NCI-H2107 treated with DMSO at 0.1 percent for 48 hours (cell line): ENCODE measurements at regions not wholly inside any gene's neighbourhood (a gene's known extent, or its start where the extent isn't known, plus 50 kb on each side); places are given as distances from the start of the nearest gene placed in this dataset.

ENCODE experiments used
- DNase-seq: peaks from one replicate; lab custom pipeline; 2025; ENCODE audit not compliant: unreplicated experiment; lab: John Stamatoyannopoulos, UW

- DNase-seq = no peak
Observed at GRCh38 chr16:86353948-86354347, 156.4 kb upstream of the FOXF1 start.

DNA sequence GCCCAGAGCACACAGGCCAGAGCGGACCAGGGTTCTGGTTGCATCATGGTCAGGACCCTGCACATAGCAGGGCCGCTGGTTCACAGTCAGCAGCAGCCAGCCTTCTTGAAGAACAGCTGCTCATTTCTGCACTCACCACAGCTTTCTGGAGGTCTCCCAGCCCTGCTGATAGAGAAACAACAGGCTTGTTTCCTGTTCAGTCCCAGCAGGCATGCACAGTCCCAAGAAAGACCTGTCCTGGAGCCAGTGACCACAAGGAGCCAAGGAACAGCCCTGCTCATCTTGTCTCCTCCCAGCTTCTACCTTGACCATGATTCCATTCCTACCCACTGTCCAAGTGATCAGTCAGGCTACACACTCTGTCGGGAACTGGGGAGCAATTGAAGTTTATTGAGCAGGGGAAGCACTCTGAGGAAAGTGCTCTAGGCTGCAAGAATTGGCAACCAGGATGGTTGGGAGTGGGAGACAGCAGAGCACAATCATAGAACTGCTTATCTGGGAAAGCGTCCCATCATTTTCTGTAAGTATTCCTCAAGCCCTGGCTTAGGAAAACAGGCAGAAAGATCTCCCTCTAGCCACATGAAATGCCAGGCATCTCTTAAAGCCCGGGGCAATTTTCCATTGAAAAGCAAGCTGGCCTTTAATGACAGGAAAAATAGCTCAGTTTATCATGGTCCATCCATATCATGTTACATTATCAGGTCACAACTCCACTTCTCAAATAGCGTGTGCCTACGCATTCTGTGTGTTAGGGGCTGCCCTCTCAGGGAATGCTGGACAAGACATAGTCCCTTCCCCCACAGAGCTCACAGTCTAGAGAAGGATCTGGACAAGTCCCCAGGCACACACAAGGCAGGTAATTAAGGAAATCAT, 155.4 kb upstream of the FOXF1 start:
- no peak for DNase-seq

DNA sequence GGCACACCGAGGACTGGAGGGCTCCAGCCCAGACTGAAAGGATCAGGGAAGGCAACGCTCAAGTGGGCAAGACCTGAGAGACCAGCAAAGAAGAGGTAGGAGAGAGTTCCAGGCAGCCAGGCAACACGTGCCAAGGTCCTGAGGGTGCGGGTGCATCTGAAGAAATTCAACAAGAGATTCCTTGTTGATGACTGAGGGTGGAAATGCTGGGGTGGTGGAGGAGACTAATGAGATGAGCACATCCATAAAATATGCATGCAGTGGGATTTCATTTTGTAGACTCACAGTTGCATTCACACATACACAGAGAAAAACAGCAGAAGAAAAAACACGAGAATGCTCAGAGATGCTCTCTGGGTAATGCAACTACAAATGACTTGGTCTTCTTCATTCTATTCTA, 154.8 kb upstream of the FOXF1 start:
- no peak for DNase-seq

- no peak for DNase-seq
Observed at GRCh38 chr16:86355951-86356350, 154.4 kb upstream of the FOXF1 start.

DNA sequence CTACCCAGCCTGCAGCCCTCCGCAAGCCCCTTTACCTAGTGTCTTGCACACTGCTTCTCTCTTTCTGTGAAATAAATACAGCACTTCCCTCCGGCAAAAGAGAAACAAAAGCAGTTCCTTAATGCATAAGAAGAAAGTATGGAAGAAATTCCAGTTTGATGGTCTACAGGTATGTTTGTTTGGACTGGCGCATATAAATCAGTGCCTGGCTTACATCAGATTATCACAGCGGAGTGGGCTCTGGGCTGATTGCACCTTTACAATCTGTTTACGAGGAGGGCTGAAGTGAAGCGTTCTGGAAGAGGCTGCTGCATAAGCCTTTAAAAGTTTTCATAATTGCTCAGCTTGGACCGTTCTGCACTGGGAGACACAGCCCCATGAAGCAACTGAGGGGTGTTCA, 153.5 kb upstream of the FOXF1 start:
- DNase-seq = no peak

DNA sequence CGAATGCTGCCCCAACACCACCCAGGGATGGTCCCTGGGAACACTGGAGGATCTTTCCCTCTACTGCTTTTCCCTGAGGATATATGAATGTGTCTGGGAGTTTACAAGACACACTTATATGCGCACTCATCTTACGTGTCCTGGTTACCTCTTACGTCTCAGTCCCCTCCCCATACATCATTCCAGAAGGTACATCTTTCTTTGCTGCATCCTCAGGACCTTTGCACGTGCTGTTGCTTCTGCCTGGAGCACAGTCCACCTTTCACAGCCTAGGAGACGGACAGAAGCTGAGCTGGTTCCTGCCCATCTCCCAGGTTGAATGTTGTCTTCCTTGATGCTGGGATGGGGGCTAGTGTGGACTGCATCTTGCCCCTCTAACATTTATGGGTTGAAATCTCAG, 153.0 kb upstream of the FOXF1 start:
- no peak for DNase-seq

- DNase-seq = no peak
Observed at GRCh38 chr16:86357950-86358349, 152.4 kb upstream of the FOXF1 start.

- DNase-seq = no peak
Observed at GRCh38 chr16:86359571-86359970, 150.8 kb upstream of the FOXF1 start.

DNA sequence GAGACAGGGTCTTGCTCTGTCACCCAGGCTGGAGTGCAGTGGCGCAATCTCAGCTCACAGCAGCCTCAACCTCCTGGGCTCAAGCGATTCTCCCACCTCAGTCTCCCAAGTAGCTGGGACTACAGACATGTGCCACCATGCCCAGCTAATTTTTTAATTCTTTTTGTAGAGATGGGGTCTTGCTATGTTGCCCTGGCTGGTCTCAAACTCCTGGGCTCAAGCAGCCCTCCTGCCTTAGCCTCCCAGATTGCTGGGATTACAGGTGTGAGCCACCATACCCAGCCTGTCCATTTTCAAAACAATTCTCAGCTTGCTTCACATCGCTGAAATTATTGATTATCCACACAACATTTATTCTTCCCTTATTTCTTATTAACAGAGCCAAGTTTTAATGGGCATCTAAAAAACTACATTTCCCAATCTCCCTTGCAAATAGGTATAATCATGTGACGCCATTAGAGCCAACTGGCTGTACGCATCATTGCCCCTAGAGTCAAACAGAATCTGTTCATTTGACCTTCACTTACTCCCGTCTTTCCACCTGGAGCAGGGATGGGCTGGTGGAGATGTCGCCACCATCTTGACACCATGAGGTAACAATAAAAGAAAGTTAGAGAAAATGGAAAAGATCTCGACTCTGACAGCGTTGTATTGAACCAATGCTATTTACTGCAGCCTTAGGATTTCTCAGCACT, 148.0 kb upstream of the FOXF1 start:
- DNase-seq = no peak

DNA sequence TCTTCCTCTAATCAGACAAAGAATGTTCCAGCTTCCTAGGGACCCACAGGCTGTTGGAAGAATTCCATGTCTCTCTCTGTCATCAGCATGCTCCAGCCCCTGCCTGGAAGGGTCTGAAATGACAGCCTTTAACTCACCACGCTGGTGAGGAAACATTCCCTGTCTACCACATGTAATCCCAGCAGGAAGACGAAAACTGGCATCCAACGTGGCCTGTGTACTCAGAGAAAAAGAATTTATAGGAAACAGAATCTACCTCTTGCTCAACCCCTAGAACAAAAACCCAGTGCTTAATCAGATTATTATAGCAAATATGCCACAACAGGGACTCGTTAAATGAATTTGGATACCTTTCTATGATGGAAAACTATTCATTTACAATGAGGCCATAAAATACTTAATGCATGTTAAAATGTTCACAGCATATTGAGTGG, 147.3 kb upstream of the FOXF1 start:
- DNase-seq = no peak

DNA sequence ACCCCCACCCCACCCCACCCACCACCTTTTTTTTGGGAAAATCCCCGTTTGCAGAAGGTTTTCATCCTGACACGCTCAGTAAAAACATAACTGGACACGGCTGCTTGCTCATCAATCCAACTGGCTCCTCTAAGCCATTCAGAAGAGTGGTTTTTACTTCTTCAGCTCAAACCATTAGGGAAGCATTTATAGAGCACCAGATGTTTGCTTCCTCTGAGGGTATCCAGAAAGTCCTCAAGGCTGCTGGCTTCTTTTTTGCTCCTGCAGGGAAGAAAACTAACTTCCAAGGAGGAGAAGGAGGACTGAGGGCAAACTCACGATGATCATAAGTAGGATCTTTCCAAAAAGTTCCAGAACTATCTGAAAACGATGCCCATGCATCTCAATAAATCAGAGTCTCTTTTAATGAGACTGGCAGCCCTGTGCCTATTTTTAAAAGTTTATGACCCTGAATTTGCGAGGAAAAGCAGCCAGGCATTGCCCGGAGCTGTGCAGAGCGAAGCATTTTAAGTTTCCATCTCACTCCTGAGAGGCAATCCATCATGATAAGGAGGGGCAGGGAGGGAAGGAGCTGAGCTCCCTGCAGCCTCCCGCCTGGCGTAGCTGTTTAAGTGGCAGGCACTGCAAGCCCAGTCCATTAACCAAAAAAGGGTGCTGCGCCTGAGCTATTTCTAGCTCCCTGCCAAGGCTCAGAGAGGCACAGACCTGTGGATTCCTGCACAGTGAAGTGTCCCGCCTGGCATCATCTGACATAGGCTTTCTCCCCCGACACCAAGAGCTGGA, 146.3 kb upstream of the FOXF1 start:
- no peak for DNase-seq

- no peak for DNase-seq
Observed at GRCh38 chr16:86364653-86365380, 145.5 kb upstream of the FOXF1 start.

DNA sequence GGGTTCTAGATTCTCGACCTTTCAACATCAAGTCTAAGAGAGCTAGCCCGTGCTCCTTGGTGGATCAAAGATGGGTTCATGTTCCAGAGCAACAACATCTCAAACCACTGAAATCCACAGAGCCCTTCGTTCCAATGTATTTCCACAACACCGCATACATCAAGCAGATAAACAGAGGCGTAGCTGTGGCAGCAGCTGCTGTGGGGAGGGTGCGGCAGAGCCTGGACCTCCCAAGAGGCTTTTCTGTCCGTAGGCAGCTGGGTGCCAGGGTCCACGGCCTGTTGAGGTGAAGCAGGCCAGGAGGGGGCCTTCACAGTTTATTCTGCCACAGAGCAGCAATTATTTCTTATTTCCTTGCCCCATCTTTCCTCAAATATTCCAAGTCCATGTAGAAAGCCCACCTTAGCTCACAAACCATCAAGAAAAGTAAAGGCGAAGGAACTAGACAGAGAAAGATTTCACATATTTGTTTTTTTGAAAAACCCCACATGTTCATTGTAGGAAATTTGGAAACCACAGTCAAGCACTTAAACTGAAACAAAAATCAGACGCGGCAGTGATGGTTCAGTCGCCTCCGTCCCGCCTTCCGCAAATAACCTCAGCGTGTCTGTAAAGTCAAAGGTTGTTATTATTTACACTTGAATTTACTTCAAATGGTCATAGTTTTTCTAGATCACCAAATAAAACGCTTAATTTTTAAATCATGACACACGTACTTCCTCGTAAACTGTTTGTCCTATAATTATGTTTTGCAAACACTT, 144.6 kb upstream of the FOXF1 start:
- no peak for DNase-seq

- no peak for DNase-seq
Observed at GRCh38 chr16:86366481-86366880, 143.8 kb upstream of the FOXF1 start.

GRCh38 chr16:86367291-86368072, 142.8 kb upstream of the FOXF1 start:
- no peak for DNase-seq

DNA sequence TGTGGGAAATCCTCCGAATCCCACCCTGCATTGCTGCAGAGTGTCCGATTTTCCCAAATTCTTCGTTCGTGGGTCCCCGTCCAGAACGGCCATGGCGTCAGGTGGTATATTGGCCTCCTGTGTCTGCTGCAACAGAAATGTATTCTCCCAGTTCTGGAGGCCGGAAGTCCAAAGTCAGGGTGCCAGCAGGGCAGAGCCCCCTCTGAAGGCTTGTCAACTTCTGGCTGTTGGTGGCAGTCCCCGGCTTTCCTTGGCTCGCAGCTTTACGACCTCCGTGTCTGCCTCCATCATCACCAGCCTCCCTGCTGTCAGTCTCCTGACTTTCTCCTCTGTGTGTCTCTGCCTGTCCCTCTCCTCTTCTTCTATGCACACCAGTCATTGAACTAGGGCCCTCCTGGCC, 142.1 kb upstream of the FOXF1 start:
- DNase-seq = no peak

DNA sequence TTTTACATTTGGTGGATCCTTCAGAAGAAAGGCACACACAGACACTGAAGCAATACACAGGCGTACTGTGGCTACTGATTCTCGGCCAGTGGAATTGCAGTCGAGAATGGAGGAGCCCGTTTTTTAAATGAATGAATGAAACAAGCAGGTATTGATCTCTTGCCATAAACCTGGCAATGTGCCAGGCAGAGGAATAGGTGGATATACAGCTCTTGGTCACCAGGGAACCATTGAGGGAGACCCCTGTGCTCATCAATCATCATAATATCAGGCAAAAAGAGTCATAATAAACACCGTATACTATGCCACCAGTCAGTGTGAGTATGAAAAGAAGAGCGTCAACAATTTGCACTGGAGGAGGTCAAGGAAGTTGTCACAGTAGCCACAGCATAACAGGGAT, 140.3 kb upstream of the FOXF1 start:
- DNase-seq = no peak

- no peak for DNase-seq
Observed at GRCh38 chr16:86371083-86371803, 139.1 kb upstream of the FOXF1 start.

GRCh38 chr16:86372193-86372592, 138.1 kb upstream of the FOXF1 start:
- no peak for DNase-seq
